ENCODE measurements at regions not wholly inside any gene's neighbourhood (a gene's known extent, or its start where the extent isn't known, plus 50 kb on each side); places are given as distances from the start of the nearest gene placed in this dataset.

- no peak for TF ChIP-seq CTCF (IDR thresholded peaks at IDR 0.05)
- no peak for TF ChIP-seq POLR2A (IDR thresholded peaks at IDR 0.05)
These were observed 332.2 kb upstream of the USP24 start for GRCh38 chr1:55547405-55547804.
